ENCODE measurements at regions not wholly inside any gene's neighbourhood (a gene's known extent, or its start where the extent isn't known, plus 50 kb on each side); places are given as distances from the start of the nearest gene placed in this dataset.

DNA sequence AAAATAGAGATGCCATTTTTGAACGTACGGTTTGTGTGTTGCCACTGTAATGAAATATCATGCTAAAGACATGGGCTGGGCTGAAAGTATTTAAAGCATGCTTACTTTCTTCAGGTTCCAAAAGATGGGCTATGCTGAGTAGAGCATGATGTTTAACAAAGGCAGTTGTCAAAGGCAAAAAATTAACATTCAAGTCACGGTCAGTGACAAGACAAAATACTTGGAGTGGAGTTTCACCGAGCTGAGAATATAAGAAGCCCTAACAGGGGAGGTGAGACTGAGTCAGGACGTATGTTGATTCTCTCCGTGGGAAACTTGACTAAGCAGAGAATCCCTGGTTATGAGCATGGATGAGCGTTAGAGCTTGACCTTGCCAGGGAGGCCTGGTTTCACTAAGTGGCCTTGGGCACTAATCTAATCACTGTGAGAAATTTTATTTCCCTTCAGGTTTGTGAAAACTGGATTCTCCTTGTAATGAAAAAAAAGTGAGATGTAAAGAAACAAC lies 218.2 kb upstream of the ADAMTS9 start:
- no peak for DNase-seq

DNA sequence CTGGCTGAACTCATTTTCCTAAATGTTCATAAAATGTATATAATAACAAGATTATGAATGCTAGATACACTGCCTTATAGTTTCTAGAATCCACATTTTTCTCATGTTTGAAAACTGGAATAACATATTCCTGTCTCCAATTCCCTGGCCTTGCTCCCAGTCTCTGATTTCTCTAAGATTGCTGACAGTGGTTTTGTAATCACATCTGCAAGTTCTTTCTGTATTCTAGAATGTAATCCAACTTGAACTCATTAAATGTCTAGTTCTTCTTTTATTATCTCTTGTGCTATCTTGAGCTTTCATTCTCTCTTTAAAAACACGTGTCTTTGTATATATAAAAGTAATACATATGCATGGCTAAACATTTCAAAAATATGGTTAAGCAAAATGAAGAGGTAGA lies 215.2 kb upstream of the ADAMTS9 start:
- no peak for DNase-seq

DNA sequence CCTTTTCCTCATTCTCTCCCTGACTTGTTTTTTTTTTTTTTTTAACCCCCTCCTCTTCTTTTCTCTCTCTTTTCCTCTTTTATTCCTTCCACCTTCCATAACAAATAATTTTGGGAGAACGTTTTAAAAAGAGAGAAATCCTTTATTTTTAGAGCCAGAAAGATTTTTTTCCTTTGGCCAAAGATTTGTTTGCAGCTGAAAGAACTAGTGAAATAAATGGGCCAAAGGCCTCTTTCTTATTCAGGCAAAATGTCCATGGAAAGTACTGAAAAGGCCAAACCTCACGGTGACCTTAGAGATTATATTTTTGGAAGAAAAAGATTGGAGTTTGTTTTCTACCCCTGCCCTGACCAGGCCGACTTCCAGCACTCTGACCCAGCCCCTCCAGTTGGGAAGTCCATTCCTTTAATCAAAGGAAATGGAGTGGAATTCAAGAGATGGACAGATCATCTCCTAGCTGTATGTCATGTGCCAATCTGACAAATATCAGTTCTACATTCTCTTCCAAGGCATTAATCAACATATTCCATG lies 214.3 kb upstream of the ADAMTS9 start:
- no peak for DNase-seq

DNA sequence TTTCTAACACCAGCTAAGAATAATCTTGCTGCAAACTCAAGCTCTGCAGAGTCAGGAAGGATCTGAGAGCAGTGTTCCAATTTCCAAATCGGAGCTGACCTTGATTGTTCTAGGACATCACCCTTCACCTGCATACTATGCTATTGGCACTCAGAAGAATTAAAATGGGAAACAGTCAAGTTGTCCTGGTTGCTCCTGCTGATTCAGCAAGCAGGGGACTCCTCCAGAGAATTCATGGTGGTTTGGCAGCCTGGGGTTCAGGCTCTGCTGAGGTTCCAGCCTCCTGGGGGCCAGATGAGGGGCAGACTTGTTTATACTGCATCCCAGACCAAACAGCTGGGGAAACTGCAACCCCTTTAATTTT lies 213.7 kb upstream of the ADAMTS9 start:
- DNase-seq = no peak

DNA sequence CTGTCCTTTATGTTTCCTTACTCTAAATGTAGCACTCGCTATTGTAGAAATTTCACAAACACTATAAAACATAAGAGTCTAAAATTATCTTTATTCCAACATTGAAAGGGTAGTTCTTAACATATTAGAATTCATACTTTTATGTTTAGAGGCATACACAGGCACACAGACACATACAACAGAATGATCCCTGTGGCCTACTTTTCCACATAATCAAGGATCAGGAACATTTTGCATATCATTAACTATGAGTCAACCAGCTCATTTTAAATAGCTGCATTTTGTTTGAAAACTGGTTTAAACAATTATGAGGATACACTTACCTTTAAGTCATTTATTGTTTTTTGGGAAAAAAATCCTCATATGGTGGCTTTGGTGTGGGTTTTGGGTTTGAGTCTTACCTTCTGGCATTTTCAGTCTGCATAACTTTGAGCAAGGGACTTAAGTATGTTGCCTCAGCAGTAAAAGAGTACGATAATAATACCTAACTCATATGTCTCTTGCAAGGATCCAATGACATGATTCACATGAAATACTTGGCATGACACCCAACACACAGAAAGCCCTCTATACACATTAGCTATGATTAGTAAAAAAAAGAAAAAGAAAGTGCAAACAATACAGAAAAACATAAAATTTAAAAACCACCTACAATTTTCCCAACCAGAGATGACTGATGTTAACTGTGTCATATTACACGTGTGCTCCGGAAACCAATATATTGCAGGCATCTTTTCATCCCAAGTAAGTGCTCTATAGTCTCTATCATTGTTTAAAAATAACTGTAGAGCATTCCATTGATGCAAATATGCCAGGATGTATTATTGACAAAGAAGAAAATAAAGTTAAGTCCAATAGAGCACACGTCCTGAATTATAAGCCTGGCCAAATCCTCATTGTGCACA lies 213.1 kb upstream of the ADAMTS9 start:
- DNase-seq = no peak

DNA sequence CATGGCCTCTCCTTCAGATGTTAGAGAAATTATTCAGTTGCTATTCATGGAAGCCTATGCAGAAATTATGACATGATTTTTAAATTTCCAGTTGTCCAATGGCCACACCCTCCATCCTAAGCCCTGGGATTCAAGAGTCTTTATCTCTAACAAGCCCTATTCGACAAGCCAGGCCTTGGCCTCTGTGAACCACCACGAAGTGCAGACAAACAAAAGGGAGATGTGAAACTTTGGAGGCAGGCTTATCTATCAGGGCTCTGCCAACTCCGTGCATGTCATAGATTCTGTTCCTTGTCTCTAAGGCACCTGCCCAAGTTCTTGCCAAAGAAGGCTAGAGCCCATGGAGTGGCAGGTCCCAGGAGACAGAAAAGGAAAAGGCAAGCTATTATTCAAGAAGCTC lies 212.4 kb upstream of the ADAMTS9 start:
- no peak for DNase-seq

DNA sequence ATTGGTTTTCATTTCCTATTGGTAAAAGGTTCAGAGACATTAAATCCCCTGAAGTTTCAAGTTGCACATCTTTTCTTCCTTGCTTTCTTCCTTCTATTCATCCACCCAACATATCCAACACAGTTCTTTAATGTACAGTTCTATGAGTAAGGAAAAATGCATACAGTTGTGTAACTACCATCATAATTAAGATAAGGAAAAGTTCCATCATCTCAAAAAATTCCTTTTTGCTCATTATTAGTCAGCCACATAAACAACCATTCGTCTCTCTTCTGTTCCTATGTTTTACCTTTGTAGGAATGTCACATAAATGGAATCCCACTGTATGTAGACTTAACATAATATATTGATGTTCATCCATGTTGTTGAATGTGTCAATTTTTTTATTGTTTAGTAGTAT lies 211.1 kb upstream of the ADAMTS9 start:
- DNase-seq = no peak

DNA sequence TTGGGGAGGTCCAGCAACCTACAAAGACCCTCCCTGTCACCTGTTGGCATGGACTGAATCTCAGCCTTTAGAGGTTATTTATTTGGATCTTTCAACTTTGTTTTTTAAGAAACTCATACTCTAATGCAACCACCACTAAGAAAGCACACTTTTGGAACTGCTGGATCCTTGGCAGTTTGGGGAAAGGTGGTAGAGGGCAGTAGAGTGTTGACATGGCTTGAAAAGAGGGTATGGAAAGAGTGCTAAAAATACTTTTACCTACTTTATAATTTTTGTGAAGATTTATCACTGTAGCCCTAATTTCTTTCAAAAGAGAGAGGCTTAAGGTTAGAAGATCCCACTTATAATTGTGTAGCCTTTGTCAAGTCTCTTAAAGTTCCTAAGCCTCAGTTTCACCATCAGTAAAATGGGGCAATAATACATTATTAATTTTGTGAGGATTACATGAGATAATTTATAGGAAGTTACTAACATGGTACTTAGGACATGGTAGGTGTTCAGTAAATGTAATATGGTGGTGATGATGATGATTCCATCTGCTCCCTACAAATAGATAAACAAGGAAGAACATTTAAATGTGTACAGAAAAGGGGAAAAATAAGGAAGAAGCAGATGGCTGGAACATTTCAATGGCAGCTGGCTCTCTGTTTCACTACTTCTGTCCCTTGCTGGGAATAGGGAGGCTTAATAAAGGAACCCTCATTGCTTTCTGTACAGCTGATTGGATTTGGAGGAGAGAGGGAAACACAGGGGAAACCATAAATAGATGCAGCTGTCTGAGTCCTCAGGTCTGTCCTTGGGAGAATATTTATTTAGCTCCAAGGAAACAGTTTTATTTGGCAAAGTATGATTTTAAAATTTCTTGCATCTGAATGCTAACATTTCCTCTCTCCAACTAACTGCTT lies 208.4 kb upstream of the ADAMTS9 start:
- no peak for DNase-seq

DNA sequence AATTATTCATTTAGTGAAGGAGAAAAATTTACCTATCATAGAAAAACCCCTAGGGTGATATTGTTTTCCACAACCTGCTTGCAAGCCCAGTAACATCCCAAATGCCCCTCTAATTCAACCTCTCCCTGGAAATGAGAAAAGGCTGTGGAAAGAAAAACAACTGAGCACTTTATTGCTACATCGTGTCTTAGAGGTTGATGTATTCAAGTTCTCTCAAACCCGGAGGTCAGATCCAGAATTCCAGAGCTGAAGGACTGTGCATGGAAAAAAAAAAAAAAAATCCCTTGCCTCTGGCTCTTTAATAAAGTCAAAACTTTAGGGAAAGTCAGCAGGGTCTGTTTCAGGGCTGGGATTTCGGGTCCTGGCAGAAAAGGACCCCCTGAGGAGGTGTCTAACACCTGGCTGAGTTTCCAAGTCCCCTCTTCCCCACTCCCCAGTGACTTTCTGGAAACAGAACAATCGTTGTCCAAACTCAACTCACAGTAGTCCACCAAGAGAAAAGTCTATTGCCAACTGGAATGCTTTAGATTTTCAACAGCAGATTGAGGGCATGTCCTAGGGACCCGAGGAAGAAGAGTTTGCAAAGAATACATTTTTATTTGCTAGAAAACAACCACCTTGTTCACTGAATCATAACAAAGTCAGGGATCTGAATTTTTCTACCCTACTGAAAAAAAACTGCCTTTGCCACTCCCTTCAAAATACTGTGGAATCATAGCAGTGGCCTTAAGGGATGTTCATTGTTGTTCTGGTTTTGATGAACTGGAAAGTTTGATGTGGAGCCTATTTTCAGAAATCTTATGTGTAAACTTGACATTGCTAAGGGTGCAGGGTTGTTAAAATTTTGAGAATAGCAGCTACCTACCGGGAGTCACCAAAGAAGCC lies 207.5 kb upstream of the ADAMTS9 start:
- DNase-seq = no peak

DNA sequence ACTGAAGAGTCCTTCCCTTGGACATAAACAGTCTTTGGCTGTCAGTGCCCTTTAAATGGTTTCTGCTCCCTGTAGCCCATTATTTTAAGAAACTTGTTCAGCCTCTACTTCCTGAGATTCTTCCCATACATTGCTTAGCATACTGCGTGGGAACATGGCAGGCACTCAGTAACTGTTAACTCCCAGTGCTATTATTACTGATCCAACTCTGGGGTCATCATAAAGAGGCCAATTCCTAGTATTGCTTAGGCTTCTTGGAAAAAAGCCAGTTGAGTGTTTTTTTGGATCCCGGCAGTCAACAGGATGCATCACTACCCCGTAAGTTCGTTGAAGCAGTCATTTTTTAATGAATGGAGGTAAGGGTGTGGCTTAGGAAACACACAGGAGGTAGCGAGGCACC lies 206.2 kb upstream of the ADAMTS9 start:
- DNase-seq = no peak

DNA sequence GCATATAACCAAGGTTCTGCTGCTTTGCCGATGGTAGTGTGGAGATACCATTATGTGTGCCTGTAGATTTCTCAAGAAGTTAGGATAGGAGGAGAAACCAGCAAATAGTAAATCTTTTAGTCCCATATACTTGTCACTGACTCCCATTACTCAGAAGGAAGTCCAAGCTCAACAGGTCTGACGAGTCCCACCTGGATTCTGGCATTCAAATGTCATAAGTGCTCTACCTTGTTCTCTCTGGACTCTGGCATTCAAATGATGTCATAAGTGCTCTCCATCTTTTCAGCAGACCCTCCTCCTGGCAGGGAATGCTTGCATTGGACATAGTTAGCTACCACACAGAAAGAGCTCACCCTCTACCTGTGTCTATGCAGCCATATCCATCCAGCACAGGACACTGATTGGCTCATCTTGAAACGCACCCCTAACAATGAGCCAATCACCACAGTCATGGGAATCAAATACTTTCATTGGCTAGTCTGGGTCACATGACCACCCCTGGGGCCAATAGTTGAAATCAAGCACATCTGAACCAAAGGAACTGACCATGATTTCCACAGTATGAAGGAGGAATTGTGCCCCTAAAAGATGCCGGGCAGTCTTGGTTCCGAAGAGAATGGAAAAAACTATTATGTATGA lies 205.0 kb upstream of the ADAMTS9 start:
- DNase-seq = no peak

DNA sequence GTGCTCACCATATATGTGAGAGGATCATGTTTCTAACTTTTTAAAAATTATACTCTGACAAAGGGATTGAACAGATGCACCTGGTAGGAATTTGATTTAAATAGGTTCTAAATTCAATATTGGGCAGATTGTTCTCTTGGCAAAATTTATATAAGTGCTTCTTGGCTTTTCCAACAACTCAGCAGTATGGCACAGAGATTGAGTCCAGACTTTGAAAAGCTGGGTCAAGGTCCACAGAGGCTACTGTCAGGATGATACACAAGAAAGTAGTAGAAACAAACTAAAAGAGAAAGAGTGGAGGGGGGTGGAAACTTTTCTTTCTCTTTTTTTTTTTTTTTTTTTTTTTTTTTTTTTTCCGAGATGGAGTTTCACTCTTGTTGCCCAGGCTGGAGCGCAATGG lies 203.2 kb upstream of the ADAMTS9 start:
- DNase-seq = no peak

DNA sequence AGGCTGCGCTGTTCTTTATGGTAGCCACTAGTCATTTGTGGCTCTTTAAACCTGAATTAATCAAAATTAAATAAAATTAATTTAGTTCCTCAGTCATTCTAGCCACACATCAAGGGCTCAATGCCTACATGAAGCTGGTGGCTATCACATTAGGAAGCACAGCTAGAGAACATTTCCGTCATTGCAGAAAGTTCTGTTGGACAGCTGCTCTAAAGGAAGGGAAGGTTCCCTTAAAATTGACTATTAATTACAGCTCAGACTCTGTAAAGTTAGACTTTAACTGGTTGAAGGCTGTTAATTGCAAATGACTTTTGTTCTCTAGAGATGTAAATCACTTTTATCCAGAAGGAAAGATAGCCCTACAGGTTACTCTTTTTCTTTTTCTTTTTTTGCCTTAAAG lies 202.7 kb upstream of the ADAMTS9 start:
- no peak for DNase-seq

DNA sequence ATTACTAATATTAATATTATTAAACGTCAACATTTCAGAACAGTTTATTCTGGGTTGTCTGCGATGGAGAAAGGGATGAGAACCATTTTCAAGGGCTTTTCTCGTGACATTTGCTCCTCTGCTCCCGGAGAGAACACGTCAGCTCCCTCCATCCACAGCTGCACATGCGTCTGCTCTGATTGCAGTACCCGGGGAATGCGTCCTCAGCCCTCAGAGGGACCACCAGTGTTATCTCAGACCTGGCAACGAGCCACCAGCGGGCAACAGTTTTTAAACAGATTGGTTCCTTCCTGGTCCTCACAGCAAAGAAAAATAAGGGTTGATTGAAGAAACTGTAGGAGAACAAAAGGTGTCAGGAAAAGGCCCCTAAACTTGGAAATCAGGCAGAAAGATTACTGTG lies 202.2 kb upstream of the ADAMTS9 start:
- no peak for DNase-seq

DNA sequence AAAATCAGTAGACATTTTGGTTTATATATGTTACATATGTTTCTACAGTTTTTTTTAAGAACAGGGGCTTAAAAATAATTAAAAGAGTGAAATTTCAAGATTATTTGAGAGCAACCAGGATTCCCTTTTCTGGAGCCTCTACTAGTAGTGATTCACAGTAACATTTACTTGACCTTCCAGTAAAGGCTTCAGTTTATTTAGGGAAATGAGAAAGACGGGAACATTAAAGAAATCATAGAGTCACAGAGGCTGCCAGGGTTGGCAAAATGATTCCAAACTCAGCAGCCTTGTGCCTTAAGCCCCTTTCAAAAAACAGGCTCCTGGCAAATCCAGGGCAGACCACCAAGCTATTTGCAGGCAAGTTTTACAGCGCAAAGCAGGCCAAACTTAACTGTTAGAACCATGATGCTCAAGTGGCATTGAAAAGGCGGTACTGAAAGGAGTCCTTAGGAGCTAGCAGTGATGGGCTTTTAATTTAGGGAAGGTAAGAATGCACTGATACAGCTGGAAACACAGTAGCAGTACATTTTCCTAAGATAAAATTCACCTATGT lies 201.1 kb upstream of the ADAMTS9 start:
- no peak for DNase-seq

DNA sequence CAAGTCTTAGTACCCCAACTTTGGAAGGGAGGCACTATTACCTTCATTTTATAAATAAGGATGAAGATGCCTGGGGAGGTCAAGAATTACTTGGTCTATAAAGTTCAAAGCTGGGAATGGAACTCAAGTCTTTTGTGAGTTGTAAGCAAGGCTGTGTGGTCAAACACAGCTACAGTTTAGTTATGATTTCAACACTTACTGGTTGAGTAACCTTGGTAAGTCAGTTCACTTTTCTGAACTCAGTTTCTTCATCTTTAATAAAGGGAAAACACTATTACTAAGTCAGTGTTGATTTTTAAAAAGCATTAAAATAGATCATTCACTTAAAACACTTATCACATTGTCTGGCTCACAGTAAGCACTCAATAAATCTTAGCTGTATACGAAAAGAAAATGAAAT lies 200.4 kb upstream of the ADAMTS9 start:
- DNase-seq = no peak

DNA sequence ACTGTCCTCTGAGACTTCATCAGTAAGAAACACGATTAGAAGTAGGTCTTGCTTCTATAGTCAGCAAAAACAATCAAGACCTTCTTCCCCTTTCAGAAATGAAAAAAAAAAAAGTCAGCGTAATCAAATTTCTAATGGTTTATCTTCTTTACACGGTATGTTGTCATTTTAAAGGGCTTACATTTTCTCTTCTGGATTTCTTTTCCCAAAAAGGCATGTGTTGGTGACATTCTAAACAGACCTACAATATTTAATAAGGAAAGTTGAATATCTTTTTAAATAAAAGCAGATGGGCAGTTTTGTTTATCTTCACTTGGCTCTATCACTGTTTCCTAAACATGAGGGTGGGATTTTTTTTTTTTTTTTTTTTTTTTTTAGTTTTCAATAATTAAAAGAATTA lies 197.3 kb upstream of the ADAMTS9 start:
- no peak for DNase-seq

DNA sequence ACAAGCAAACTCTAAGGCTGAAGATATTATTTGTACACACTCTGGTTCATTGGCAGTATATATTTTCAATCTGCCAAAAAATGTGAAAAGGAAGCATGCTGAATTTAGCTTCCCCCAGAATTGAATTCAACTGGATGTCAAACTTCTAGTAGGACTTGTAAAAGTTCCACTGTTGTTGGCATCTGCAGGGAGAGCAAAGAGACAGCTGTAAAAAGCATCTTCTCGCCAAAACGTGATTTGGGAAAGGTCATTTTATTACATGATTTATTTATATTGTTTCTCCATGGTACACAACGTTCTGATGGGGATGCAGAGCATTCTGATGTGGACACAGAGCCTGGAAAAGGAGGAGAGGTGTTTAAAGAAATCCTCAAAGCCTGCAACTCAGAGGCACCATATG lies 196.7 kb upstream of the ADAMTS9 start:
- DNase-seq = no peak

DNA sequence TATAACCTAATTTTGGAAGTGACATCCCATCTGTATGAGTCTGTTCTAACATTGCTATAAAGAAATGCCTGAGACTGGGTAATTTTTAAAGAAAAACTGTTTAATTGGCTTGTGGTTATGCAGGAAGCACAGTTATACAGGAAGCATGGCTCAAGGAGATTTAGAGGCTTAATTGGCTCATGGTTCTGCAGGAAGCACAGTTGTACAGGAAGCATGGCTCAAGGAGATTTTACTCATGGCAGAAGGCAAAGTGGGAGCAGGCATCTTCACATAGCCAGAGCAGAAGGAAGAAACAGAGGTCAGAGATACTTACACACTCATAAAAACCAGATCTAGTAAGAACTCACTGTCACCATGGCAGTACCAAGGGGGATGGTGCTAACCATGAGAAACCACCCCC lies 193.1 kb upstream of the ADAMTS9 start:
- no peak for DNase-seq

DNA sequence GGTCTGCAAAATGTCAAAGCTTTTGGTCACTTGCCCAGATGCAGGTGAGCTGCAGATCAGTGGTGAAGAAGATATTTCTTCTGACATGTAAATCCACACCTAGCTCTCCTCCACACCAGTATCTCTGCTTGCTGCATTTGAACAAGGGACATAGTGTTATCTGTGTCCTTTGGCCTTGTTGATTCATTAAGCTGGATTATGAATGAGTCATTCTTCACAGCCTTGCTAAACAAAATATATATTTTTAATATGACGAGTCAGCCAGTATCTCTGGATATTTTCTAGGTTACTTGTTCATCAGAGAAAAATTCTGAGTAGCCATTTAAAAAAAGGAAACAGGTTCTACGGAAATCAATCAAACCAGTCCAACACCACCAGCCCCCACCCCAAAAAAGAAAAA lies 190.6 kb upstream of the ADAMTS9 start:
- no peak for DNase-seq

DNA sequence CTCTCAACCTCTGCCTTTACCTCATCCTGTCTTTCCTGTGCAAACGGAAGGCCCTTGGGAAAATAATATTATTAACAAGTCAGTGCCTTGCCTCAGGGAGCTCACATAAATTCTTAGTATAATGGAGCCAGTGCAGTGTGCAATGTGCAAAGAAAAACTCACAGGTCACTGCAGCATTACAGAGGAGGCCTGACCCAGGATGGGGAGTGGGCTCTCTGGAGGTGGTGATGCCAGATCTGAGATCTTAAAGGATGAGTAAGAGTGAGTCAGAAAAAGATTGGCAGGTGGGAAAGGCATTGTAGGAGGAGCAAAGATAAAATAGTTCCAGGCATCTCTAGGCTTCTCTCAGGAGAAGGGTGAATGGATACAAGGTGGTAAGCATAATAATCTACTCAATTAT lies 185.6 kb upstream of the ADAMTS9 start:
- no peak for DNase-seq

DNA sequence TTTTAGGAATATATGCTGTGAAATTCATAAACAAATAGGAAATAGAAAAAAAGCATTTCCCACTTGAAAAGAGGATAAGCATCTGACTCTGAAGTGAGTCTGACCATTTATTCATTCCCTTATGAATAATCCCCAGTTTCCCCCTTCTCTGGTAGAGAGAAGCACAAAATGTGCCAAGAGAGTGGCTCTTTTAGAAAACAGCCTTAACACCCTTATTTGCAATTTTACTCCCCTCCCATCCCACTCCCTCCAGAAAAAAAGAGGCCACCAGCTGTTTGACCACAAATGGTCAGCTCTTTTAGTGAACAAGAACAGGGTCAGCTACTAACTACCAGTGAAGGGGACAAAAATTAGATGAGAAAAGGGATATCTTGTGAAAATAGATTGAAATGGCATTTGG lies 184.5 kb upstream of the ADAMTS9 start:
- DNase-seq = no peak

All from SW 1271 (cell line).